Stimulated activated CD4-positive, alpha-beta T cell treated with anti-CD3 and anti-CD28 coated beads, Interleukin-4, amount 100 ng/mL, for 24 hours (primary cell): ENCODE measurements at regions not wholly inside any gene's neighbourhood (a gene's known extent, or its start where the extent isn't known, plus 50 kb on each side); places are given as distances from the start of the nearest gene placed in this dataset.

Experiments used
- DNase-seq: peaks from one replicate; pipeline ENCODE4 v3.0.0-alpha.2; 2020

DNA sequence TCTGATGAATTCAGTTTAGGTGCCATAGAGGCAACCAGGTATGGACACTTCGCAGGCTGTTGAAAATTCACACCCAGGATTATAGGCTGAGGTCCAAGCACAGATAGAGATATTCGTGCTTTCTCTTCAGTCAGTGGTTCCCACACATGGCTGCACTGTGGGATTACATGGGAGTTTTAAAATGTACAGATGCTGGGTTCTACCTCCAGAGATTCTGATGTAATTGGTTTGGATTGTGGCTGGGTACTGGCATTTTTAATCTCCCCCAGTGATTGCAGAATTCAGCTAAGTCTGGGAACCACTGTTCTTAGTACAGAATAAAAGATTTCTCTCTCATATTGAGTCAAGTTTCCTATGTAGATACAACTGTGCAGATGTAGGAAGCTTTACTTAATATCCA is 91.6 kb downstream of the FOXB1 start:
- DNase-seq, result no peak

DNA sequence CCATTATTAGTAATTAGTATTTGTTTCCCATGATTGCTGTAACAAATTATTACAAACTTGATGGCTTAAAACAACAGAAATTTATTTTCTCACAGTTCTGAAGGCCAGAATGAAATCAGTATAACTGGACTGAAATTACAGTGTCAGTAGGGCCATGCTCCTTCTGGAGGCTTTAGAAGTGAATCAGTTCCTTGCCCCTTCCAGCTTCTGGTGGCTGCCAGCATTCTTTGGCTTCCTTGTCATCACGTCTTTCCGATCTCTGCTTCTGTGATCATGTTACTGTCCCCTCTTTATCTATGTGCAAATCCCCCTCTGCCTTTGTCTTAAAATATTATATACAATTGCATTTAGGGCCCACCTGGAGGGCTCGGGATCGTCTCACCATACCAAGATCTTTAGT is 92.0 kb downstream of the FOXB1 start:
- DNase-seq, result no peak

DNA sequence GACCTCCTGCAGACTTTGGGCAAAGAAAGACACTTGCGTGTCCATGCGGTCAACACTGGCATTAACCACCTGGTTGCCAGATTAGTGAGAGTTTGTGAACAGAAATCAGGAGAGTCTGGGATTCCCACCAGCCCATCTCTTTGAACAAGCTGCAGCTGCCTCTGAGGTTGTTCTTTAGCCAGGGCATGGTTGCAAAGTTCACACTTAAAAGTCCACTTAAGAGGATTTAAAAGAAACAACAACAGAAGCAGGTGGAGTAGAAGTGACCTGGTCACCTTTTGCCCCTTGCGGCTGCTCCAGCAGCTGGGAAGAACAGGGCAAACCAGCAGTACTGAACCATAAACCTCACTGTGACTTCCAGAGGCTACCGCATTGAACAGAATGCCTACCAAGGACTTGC is 97.3 kb downstream of the FOXB1 start:
- no peak for DNase-seq

DNA sequence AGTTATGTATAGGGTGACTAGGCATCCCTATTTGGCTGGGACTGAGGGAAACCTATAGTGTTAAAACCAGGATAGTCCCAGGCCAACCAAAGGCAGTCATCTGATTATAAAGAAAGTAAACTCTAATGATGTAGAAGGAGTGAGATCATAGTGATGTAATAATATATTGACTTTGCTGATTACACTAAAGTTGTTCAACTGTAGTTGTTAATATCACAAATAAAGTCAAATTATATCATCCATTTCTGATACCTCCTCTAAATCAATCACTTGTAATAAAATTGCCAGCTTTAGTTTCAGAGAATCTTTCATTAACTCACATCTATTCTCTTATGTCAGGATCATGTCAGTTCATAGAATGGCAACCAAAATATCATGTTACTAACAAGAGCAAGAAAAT is 98.6 kb downstream of the FOXB1 start:
- no peak for DNase-seq

DNA sequence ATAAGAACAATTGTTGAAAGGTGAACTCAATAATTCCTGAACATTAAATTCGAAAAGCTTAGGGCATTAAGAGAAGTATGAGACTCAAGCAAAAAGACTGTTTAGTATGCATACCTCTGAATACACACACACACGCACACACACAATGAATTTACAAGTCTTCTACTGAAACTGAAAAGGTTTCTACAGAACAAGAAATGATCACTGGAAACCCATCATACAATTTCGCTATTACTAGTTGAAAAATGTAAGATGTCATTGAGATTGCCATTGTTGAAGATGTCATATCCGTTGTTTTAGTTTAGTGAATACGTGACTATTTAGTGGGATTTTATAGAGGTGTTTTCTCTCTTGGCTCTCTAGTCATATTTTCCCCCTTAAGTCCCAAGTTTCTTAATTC is 106.8 kb downstream of the FOXB1 start:
- DNase-seq, result no peak

DNA sequence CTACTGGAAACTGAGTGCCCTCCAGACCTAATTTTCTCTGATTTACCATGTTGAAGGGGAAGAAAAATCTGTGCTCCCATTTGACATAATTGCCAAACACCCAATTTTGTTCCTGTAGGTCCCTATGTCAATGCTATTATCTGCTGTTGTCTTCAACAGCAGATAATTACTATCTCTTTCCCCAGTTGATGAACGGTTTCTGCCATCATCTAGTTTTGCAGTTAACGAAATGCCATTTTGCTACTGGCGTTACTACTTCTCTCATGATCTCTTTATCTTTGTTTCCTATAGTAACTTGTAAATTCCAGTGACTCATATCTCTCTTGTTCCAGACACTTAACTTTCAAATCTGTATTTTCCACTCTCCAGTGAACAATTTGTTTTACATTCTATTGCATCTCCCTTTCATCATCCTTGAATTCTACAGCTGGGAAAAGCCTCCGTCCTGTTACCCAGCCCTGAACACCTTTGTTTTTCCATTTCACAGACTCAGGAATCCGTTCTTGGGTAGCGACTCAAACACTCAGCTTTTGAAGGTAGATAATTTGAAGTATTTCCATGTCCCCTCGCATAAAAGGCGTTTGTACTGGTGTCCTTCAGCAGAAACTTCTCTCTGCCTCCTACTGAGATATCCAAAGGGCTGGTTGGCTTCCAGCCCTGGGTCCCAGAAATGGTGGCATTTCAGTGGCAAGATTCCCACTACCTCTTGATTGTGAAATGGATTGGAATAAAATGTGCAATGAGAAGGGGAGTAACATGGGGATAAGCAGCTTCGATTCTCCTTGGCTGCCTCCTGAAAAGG is 111.7 kb downstream of the FOXB1 start:
- DNase-seq, result no peak

DNA sequence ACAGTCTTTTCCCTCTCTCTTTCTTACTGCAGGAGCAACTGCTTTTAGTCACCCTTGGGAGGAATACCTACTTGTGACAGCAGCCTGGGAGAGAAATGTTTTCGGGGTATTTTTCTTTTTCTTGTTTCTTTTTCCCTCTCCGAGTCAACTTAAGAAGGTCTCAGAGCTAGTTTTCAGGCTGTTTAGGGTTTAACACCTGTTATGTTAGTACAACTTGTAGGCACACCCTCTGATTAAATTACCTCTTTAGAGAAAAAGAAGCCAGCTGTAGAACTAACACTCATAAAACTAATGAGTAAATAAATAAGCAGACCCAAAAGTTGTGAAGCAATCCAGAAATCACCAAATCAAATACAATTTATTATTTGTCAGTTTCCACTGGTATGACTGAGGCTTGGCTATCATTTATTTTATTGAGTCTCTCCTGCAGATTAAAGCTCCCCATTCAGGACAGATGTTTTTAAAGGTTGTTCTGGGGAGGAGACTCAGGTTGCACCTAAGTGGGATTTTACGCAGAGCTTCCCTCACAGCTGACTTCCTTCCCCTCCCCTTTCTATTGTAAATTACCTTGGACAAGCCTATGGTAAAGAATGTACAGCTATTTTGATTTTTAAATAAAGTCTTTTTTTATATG is 112.5 kb downstream of the FOXB1 start:
- no peak for DNase-seq

DNA sequence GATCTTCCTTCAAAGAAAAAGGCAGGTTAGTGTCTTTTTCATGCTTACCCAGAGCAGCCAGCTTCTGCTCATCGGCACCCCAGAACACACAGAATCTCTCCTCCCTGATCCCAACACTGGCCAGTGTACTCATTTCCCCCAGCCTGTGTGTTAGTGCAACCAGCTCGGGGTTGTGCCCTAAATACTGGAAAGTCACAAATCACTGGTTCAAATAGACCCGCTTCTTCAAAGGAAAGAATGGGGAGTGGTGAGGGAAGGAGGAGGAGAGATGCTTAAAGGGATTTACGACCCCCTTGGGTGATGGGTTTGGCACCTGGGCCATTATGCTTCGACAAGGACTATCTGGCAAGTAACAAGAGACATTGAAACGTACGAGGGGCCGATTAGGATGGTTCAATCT is 114.0 kb downstream of the FOXB1 start:
- DNase-seq, result no peak

DNA sequence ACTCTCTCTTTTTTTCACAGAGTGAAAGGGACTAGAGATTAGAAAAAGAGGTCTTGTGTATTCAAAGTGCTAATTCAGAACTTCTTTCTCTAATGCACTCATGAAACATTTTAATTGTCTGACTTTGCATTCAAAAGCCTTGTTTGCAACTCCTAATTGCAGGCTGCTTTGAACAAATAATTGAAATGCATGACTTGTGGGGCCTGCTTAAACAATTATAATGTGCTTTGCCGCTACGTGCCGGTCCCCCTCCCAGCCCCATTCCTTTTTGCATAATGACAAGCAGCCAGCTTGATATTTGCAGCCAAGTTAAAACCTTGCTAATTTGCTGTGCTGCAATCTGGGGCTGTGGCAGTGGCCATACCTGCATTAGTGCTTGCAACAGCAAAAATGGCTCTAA is 114.5 kb downstream of the FOXB1 start:
- DNase-seq, result no peak

DNA sequence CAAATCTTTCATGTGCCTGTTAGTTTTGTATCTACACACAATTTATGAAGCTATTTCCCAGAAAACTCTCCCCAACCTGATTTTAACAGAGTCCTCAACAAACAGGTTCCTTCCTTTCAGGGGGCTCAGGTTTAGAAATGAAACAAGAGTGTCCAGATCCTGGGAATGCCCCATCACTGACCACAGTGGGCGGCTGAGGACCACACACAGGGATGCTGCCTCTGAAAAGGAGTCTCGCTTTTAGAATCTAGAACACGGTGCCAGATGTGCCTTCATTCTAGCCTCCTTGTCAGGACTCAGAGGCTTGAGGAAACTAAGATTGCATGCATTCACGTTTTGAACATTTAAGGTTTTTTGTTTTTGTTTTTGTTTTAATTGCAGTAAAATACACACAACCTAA is 115.0 kb downstream of the FOXB1 start:
- no peak for DNase-seq

DNA sequence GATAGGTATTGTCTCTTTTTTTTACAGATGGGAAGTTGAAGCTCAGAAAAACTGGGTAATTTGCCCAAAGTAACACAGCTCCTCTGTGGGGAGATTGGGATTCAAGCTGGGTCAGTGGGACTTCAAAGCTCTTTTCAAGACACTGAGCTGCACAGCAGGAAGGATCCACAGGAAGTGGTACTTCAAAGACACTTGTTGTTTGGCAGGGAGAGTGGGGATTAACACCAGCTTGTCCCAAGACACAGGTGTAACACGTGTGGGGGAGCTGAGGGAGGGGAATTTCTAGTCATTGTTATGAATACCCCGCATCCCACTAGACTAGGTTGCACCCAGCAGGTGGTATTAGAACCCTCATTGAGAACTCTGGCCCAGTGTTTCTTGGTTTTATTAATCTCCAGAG is 116.0 kb downstream of the FOXB1 start:
- DNase-seq, result no peak

DNA sequence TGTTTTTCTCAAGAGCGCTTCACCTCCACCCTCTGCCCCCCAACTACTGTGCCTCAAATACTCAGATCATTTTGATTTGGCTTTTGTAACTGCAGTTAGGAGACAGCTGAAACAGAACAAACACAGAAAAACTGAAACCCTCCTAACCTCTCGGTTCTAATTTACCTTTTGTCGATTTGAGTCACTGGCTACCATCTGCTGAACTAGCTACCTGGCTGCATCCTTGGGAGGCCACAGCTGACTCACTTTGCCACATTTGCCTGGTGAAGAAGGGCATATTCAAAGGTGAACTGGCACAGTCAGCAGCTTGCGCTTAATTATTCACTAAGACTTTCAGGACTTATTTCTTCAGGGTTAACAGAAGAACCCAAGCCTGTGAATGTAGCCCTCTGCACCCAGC is 117.7 kb downstream of the FOXB1 start:
- peak; percentile 44 for DNase-seq

DNA sequence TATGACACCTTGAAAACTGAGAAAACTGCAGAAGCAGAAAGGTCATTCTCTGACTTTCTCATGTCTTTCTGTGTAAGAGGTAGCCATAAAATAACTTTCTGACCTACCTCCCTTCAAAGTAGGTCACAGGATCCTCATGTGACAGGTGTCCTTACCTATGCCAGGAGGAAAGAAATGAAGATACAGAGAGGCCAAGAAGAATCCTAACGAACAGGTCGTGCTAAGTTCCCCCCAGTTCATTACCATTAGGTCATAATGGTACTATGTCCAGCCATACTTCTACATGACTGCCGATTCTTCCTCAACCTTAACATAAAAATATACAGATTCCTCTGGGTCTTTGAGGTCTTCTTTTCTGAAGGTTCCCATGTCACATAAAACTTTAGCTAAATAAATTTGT is 118.6 kb downstream of the FOXB1 start:
- no peak for DNase-seq

DNA sequence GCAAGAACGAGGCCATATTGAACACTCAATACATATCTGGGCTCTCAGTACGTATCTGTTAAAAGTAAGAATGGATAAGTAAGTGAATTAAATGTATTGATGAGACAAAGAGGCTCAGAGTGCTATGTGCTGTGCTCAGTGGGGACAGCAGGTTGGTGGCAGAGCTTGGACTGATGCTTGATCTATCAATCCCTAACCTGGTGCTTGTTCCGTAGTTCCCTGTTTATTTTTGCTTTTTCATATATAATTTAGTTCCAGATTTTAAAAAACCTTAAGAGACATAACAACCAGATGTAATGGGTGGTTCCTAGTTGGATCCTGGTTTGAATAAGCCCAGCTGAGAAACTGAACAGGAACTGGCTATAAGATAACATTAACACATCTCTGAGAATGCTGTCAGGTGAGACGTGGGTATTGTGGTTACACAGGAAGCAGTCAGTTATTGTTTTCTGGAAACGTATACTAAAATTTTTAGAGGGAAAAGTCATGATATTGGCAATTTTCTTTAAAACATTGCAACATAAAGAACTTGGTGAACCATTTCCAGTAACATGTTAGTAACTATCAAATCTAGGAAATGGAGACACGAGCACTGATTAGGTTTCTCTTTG is 120.5 kb downstream of the FOXB1 start:
- no peak for DNase-seq

DNA sequence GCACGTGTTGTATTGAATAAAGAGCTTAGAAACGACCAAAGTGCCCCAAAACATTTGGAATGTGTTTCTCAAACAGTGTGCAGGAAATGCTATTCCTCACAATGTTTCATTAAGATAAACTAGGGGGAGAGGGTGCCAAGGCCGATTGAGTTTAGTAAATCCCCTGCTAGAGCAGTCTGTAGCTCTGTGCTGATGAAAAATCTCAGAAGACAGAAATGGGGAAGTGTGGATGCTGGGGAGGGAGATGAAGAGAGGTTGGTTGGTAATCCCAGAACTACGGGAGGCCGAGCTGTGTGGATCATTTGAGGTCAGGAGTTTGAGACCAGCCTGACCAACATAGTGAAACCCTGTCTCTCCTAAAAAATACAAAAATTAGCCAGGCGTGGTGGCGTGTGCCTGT is 121.2 kb downstream of the FOXB1 start:
- no peak for DNase-seq

DNA sequence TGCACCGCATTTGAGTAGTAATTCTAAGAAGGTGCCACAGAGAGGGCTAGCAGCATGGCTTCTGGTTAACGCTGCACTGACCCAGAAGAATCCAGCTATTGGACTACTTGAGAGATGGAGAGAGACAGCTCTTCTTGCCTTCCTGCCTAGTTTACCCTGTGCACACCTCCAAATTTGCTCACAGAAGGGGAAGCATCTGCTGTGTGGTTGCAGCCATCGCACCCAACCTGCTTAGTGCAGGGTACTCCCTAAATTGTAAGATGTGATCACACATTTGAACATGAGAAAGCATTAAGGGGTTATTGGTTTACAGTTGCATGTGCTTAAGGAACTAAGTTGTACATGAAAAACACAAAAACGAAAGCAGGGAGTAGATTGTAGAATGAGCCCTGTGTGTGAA is 122.1 kb downstream of the FOXB1 start:
- DNase-seq, result no peak

DNA sequence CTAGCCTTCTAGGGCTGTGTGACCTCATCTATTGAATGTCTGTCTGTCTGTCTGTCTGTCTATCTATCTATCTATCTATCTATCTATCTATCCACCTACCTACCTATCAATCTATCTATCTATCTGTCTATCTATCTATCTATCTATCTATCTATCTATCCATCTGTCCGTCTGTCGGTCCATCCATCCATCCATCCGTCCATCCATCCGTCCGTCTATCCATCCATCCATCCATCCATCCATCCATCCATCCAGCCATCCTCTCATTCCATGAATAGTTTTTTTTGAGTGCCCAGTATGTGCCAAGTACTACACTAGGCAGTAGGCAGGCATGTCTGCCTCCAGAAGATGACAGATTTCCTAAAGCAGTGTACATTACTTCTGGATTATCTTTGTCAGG is 122.5 kb downstream of the FOXB1 start:
- no peak for DNase-seq

DNA sequence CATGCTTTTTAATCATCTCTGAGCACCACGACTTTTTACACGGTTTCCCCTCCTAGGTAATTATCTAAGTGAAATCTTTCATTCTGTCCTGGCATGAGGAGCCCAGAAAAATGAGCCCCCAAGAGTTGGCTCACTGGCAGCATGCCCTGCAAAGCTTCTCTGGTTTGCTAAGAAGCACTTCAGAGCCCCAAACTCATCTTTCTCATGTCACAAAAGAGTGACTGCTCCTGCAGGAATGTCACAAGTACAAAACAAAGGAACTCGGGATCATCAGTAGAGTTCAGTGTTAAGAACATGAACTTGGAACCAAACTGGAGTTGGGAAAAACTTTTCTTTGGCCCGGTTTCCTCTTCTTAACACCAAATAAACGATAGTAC is 123.9 kb downstream of the FOXB1 start:
- no peak for DNase-seq

DNA sequence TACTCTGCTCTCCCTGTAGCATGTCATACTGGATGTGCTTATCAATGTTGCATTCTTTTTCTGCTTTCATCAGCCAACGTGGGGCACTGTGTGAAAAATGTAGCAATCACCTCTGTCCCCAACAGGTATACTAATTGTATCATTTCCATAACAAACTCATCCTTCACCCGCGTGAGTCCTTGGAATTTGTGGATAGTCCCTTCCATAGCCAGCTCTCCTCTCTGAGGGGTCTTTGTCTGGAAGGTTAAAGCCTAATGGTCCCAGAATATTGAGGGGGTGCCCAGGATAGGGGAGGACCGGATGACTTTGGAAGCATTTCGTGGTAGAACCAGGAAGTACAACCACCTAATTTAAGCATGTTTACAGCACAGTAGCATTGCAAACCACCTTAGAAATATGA is 124.6 kb downstream of the FOXB1 start:
- no peak for DNase-seq

DNA sequence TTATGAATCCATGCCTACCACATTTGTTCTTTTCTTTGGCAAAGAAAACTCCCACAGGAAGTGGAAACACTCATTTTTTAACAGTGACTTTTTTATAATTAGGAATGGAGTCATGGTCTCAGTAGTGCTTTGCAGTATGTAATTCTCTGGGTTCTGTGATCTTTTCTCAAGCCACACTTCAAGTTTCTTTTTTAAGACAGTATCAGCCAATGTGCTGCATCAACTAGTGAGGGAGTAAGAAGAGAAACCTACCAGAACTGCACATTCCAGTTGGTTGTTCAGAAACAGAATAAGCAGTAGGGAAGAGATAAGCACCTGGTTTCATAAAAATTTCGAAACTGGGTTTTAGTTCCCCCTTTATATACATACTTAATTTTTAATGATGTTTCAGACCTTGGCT is 126.3 kb downstream of the FOXB1 start:
- no peak for DNase-seq

DNA sequence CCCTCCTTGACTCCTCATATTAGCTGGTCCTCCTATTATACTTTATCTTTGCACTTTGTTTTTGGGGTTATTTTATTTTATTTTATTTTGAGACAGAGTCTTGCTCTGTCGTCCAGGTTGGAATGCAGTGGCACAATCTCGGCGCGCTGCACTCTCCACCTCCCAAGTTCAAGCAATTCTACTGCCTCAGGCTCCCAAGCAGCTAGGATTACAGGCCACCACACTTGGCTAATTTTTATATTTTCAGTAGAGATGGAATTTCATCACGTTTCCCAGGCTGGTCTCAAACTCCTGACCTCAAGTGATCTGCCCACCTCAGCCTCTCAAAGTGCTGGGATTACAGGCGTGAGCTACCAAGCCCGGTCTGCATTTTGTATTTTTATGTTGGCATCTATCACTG is 126.7 kb downstream of the FOXB1 start:
- no peak for DNase-seq

DNA sequence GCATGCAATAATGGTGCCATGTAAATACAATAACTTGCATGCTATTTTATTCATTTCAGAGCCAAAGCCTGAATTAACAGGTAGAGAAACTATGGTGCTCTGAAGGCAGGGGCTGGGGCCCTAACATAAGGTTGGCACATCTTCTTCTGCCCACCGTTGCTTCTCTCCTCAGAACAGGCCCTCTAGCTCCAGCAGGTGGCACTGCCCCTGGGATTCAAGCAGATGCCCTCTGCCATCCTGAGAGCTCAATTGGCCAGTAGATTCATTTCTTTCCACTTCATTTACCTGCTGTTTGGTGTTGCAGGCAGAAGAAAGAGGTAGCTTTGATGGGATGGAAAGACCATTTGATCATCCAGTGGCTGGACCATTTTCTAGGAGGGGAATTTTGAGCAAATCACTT is 130.5 kb downstream of the FOXB1 start:
- DNase-seq, result no peak

DNA sequence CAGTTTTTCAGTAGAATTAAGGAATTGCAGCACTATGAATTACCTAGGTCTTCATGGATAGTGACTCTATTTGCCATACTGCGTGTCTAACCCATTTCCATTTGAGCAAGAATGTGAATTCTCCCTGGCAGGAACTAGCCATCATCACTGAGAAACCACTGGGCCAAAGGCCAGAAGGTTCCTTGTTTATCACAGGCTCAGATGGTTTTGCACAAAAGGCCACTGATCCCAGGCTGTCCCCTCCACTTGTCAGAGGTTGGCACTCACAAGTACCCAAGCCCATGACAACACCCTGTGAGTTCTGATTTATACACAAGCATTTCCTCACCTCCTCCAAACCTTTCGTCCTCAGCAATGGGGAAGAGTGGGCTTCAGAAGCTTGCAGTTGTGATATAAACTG is 131.8 kb downstream of the FOXB1 start:
- no peak for DNase-seq

DNA sequence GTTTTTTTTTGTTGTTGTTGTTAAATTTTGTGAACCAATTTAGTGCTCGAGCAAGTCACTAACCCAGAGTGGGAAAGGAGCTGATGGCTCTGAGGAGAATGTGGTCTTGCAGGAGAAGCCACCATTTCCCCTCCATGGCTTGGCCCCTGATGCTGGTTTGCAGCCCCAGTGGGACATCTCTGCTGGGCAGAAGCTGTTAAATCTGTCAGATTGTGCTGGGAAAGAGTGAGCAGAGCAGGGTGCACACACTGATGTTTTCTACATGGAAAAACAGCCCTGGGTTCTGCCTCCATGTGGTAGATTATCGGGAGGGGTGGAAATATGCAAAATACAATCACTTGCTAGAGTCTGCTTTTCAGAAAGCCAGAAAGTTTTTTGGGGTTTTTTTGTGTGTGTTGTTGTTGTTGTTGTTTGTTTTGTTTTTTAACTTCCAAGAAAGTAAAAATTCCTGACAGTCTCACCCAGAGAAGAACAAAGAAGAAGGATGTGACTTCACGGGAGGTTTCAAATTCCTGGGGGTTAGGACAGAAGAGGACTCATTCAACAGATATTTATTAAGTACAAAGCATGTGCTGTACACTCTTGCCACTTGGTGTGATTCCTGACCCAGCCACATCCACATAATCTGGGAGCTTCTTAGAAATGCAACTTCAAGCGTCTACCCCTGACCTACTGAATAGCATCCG is 133.7 kb downstream of the FOXB1 start:
- DNase-seq, result no peak
